ENCODE measurements at regions not wholly inside any gene's neighbourhood (a gene's known extent, or its start where the extent isn't known, plus 50 kb on each side); places are given as distances from the start of the nearest gene placed in this dataset.
"Not testable (repeated sequence)": the region's sequence is repeated elsewhere in the genome, so short reads cannot be mapped to it uniquely, and the experiment has no call there.

GRCh38 chr19:31058676-31059340 is 290.4 kb downstream of the TSHZ3 start:
- H3K4me3 ChIP-seq (ENCODE audit: low read length in 2 of 2): no peak overlapping the region
- H3K36me3 ChIP-seq (ENCODE audit: control insufficient read depth in 2 of 2, insufficient read depth in 2 of 2, low read length in 2 of 2): no peaks in the 10 kb centered on the region
- H3K4me1 ChIP-seq (ENCODE audit: control insufficient read depth in 2 of 2, insufficient read depth in 2 of 2, low read length in 2 of 2): no peaks in the 10 kb centered on the region
- H3K27me3 ChIP-seq (ENCODE audit: control insufficient read depth in 2 of 2, insufficient read depth in 2 of 2, low read length in 2 of 2): no peaks in the 10 kb centered on the region
- H3K9ac ChIP-seq (ENCODE audit: low read depth in 1 of 2, low read length in 2 of 2): no peak overlapping the region
- H3K9me3 ChIP-seq (ENCODE audit: control insufficient read depth in 2 of 2, low read length in 2 of 2): peaks cover 0 to 3% of the 10 kb centered on the region in 2 donors
- no peak overlapping the region for H3K27ac ChIP-seq (ENCODE audit: low read depth in 2 of 2, low read length in 2 of 2)

- Histone ChIP-seq H3K9me3 (ENCODE audit: control insufficient read depth in 2 of 2, low read length in 2 of 2) (peaks cover 0 to 3% of the 10 kb centered on the region in 2 donors), H3K4me3 (ENCODE audit: low read length in 2 of 2) (no peak overlapping the region), H3K9ac (ENCODE audit: low read depth in 1 of 2, low read length in 2 of 2) (no peak overlapping the region), H3K27me3 (ENCODE audit: control insufficient read depth in 2 of 2, insufficient read depth in 2 of 2, low read length in 2 of 2) (no peaks in the 10 kb centered on the region), H3K36me3 (ENCODE audit: control insufficient read depth in 2 of 2, insufficient read depth in 2 of 2, low read length in 2 of 2) (no peaks in the 10 kb centered on the region), H3K27ac (ENCODE audit: low read depth in 2 of 2, low read length in 2 of 2) (no peak overlapping the region), H3K4me1 (ENCODE audit: control insufficient read depth in 2 of 2, insufficient read depth in 2 of 2, low read length in 2 of 2) (no peaks in the 10 kb centered on the region)
Measured at GRCh38 chr19:31057476-31057875, 291.8 kb downstream of the TSHZ3 start.

DNA sequence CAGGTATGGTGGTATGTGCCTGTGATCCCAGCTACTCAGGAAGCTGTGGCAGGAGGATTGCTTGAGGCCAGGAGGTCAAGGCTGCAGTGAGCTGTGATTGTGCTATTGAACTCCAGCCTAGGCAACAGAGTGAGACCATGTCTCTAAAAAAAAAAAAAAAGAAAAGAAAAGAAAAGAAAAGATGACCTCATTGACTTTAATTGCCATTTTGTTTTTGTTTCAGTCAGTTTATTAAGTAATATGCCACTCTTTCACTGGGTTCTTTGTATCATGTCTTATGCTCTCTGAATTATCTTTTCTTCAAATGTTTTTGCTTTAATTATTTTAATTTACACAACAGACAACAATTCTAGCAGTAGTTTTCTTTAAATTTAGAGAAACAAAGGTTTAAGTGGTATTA is 293.8 kb downstream of the TSHZ3 start:
- Histone ChIP-seq H3K27me3 (ENCODE audit: control insufficient read depth in 2 of 2, insufficient read depth in 2 of 2, low read length in 2 of 2) (no peaks in the 10 kb centered on the region), H3K27ac (ENCODE audit: low read depth in 2 of 2, low read length in 2 of 2) (no peak overlapping the region), H3K9me3 (ENCODE audit: control insufficient read depth in 2 of 2, low read length in 2 of 2) (peaks cover 0 to 2% of the 10 kb centered on the region in 2 donors), H3K4me1 (ENCODE audit: control insufficient read depth in 2 of 2, insufficient read depth in 2 of 2, low read length in 2 of 2) (no peaks in the 10 kb centered on the region), H3K36me3 (ENCODE audit: control insufficient read depth in 2 of 2, insufficient read depth in 2 of 2, low read length in 2 of 2) (no peaks in the 10 kb centered on the region), H3K9ac (ENCODE audit: low read depth in 1 of 2, low read length in 2 of 2) (no peak overlapping the region), H3K4me3 (ENCODE audit: low read length in 2 of 2) (no peak overlapping the region)

DNA sequence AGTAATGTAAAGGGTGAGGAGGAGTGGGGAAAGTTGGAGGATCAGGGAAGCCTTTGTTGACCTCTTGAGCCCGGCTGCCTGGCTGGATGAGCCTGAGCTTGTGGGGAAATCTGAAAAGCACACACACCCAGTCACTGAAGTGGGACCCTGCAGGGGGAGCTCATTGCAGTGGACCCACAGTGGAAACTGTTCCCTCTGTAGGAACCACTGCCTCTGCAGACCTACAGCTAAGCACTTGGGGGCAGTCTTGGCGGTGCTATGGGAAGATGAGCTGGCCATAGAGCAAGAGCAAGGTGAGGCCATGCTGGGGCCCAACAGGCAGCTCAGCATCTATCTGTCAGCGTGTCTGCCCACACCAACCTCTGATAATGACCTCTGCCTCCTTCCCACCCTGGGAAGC is 294.8 kb downstream of the TSHZ3 start:
- H3K4me1 ChIP-seq (ENCODE audit: control insufficient read depth in 2 of 2, insufficient read depth in 2 of 2, low read length in 2 of 2): no peaks in the 10 kb centered on the region
- no peaks in the 10 kb centered on the region for H3K27me3 ChIP-seq (ENCODE audit: control insufficient read depth in 2 of 2, insufficient read depth in 2 of 2, low read length in 2 of 2)
- no peak overlapping the region for H3K4me3 ChIP-seq (ENCODE audit: low read length in 2 of 2)
- H3K9ac ChIP-seq (ENCODE audit: low read depth in 1 of 2, low read length in 2 of 2): no peak overlapping the region
- H3K9me3 ChIP-seq (ENCODE audit: control insufficient read depth in 2 of 2, low read length in 2 of 2): no peaks in the 10 kb centered on the region
- no peak overlapping the region for H3K27ac ChIP-seq (ENCODE audit: low read depth in 2 of 2, low read length in 2 of 2)
- H3K36me3 ChIP-seq (ENCODE audit: control insufficient read depth in 2 of 2, insufficient read depth in 2 of 2, low read length in 2 of 2): no peaks in the 10 kb centered on the region

DNA sequence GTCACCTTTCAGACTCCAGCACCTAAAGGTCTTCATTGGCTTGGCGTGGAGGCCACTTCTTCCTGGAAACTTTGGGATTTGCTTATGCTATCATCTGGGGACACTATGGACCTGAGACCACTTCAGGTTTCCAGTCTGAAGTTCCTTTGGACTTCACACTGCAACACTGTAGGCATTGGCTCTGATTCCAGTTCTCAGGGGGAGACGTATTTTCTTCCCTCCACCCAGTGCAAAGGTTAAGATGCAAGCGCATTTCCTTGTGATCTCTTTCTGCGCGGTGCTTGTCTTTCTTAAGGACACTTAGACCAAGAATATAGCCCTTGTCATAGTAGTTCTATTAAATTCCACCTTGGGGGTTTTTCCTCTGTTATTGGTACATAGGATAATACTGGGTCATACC is 299.8 kb downstream of the TSHZ3 start:
- no peaks in the 10 kb centered on the region for H3K9me3 ChIP-seq (ENCODE audit: control insufficient read depth in 2 of 2, low read length in 2 of 2)
- H3K27me3 ChIP-seq (ENCODE audit: control insufficient read depth in 2 of 2, insufficient read depth in 2 of 2, low read length in 2 of 2): no peaks in the 10 kb centered on the region
- H3K27ac ChIP-seq (ENCODE audit: low read depth in 2 of 2, low read length in 2 of 2): peak overlapping the region in 1 of 2 donors; percentile 17
- no peak overlapping the region for H3K9ac ChIP-seq (ENCODE audit: low read depth in 1 of 2, low read length in 2 of 2)
- H3K4me1 ChIP-seq (ENCODE audit: control insufficient read depth in 2 of 2, insufficient read depth in 2 of 2, low read length in 2 of 2): no peaks in the 10 kb centered on the region
- H3K4me3 ChIP-seq (ENCODE audit: low read length in 2 of 2): peak overlapping the region in 1 of 2 donors; percentile 33
- no peaks in the 10 kb centered on the region for H3K36me3 ChIP-seq (ENCODE audit: control insufficient read depth in 2 of 2, insufficient read depth in 2 of 2, low read length in 2 of 2)

DNA sequence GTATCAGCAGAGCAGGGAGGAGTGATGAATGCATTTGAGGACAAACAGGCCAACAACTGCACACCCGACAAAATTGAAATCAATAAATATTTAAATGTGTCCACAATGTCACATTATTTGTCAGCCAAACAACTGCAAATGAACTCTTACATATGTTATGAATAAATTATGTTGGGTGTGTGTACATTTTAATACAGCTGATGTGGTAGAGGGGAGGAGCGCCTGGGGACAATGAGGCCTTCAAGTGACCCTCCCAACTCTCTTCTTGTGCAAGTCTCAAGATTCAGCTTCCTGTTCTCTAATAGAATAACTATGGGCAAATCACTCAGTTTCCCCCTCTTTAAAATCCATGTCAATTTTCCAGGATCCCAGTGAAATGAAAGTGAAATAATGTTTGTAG is 303.2 kb downstream of the TSHZ3 start:
- no peak overlapping the region for H3K4me3 ChIP-seq (ENCODE audit: low read length in 2 of 2)
- H3K9me3 ChIP-seq (ENCODE audit: control insufficient read depth in 2 of 2, low read length in 2 of 2): no peaks in the 10 kb centered on the region
- H3K27me3 ChIP-seq (ENCODE audit: control insufficient read depth in 2 of 2, insufficient read depth in 2 of 2, low read length in 2 of 2): no peaks in the 10 kb centered on the region
- H3K27ac ChIP-seq (ENCODE audit: low read depth in 2 of 2, low read length in 2 of 2): no peak overlapping the region
- H3K36me3 ChIP-seq (ENCODE audit: control insufficient read depth in 2 of 2, insufficient read depth in 2 of 2, low read length in 2 of 2): no peaks in the 10 kb centered on the region
- H3K4me1 ChIP-seq (ENCODE audit: control insufficient read depth in 2 of 2, insufficient read depth in 2 of 2, low read length in 2 of 2): no peaks in the 10 kb centered on the region
- H3K9ac ChIP-seq (ENCODE audit: low read depth in 1 of 2, low read length in 2 of 2): no peak overlapping the region

DNA sequence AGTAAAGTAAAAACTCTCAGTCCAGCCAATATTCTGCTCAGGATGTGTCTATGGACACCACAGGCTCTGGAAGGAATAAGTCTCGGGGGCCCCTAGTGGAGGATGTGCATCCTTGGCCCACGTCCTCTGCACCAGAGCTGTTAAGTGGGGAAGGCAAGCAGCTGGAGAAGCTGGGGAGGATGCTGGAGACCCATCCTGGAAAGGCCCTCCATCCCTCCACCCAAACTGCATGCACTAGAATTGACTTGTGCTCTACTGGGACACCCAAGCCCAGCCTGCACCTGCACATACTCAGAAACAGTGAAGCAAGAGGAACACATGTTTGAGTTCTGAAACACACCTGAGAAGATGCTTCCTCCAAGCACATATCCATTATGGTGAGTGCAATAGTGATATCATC is 307.8 kb downstream of the TSHZ3 start:
- H3K9ac ChIP-seq (ENCODE audit: low read depth in 1 of 2, low read length in 2 of 2): no peak overlapping the region
- no peaks in the 10 kb centered on the region for H3K27me3 ChIP-seq (ENCODE audit: control insufficient read depth in 2 of 2, insufficient read depth in 2 of 2, low read length in 2 of 2)

GRCh38 chr19:31039151-31039550 is 310.1 kb downstream of the TSHZ3 start:
- H3K9ac ChIP-seq (ENCODE audit: low read depth in 1 of 2, low read length in 2 of 2): no peak overlapping the region
- no peak overlapping the region for H3K4me3 ChIP-seq (ENCODE audit: low read length in 2 of 2)
- H3K27ac ChIP-seq (ENCODE audit: low read depth in 2 of 2, low read length in 2 of 2): no peak overlapping the region
- H3K36me3 ChIP-seq (ENCODE audit: control insufficient read depth in 2 of 2, insufficient read depth in 2 of 2, low read length in 2 of 2): no peaks in the 10 kb centered on the region
- H3K4me1 ChIP-seq (ENCODE audit: control insufficient read depth in 2 of 2, insufficient read depth in 2 of 2, low read length in 2 of 2): no peaks in the 10 kb centered on the region
- H3K9me3 ChIP-seq (ENCODE audit: control insufficient read depth in 2 of 2, low read length in 2 of 2): no peaks in the 10 kb centered on the region
- H3K27me3 ChIP-seq (ENCODE audit: control insufficient read depth in 2 of 2, insufficient read depth in 2 of 2, low read length in 2 of 2): no peaks in the 10 kb centered on the region

More for the DNA sequence above, 307.8 kb downstream of the TSHZ3 start:
- H3K4me3 ChIP-seq (ENCODE audit: low read length in 2 of 2): no peak overlapping the region
- no peaks in the 10 kb centered on the region for H3K4me1 ChIP-seq (ENCODE audit: control insufficient read depth in 2 of 2, insufficient read depth in 2 of 2, low read length in 2 of 2)
- no peaks in the 10 kb centered on the region for H3K36me3 ChIP-seq (ENCODE audit: control insufficient read depth in 2 of 2, insufficient read depth in 2 of 2, low read length in 2 of 2)
- H3K9me3 ChIP-seq (ENCODE audit: control insufficient read depth in 2 of 2, low read length in 2 of 2): no peaks in the 10 kb centered on the region
- H3K27ac ChIP-seq (ENCODE audit: low read depth in 2 of 2, low read length in 2 of 2): no peak overlapping the region

DNA sequence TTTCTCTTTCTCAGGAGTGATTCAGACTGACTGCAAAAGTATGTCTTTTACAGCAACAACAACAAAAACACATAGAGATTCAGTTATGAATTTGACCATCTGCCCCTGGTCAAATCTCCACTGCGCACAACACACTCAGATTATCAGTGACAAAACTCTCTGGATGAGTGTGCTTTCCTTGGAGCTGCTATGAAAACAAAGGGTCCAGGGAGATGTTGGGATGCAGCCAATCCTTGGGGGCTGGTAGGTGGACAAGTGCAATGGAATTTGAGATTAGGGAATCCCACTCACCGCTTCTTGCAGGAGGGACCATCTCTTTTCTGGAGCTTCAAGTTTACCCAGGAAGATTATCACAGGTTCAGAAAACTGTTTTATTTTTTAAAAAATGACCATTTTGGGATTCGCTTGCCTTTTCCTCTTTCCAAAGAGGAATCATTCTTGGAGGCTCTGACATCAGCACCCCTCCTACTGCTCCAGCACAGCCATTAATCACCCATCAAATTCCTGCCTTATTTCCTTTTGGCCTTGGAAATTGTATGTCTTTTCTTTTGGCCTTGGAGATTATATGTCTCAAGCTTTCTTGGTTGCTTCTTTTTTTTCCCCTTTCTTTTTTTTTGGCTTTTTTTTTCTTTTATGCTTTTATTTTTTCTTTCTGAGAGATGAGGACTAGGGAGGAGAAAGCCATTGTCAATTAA is 311.8 kb downstream of the TSHZ3 start:
- H3K9me3 ChIP-seq (ENCODE audit: control insufficient read depth in 2 of 2, low read length in 2 of 2): no peaks in the 10 kb centered on the region
- no peaks in the 10 kb centered on the region for H3K27me3 ChIP-seq (ENCODE audit: control insufficient read depth in 2 of 2, insufficient read depth in 2 of 2, low read length in 2 of 2)
- no peak overlapping the region for H3K9ac ChIP-seq (ENCODE audit: low read depth in 1 of 2, low read length in 2 of 2)
- H3K27ac ChIP-seq (ENCODE audit: low read depth in 2 of 2, low read length in 2 of 2): no peak overlapping the region
- H3K4me3 ChIP-seq (ENCODE audit: low read length in 2 of 2): no peak overlapping the region
- H3K36me3 ChIP-seq (ENCODE audit: control insufficient read depth in 2 of 2, insufficient read depth in 2 of 2, low read length in 2 of 2): no peaks in the 10 kb centered on the region
- H3K4me1 ChIP-seq (ENCODE audit: control insufficient read depth in 2 of 2, insufficient read depth in 2 of 2, low read length in 2 of 2): no peaks in the 10 kb centered on the region

DNA sequence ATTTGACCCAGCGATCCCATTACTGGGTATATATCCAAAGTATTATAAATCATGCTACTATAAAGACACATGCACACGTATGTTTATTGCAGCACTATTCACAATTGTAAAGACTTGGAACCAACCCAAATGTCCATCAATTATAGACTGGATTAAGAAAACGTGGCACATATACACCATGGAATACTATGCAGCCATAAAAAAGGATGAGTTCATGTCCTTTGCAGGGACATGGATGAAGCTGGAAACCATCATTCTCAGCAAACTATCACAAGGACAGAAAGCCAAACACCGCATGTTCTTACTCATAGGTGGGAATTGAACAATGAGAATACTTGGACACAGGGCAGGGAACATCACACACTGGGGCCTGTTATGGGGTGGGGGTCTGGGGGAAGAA is 317.8 kb downstream of the TSHZ3 start:
- H3K4me3 ChIP-seq (ENCODE audit: low read length in 2 of 2); H3K27me3 ChIP-seq (ENCODE audit: control insufficient read depth in 2 of 2, insufficient read depth in 2 of 2, low read length in 2 of 2); H3K9ac ChIP-seq (ENCODE audit: low read depth in 1 of 2, low read length in 2 of 2); H3K4me1 ChIP-seq (ENCODE audit: control insufficient read depth in 2 of 2, insufficient read depth in 2 of 2, low read length in 2 of 2); H3K9me3 ChIP-seq (ENCODE audit: control insufficient read depth in 2 of 2, low read length in 2 of 2); H3K27ac ChIP-seq (ENCODE audit: low read depth in 2 of 2, low read length in 2 of 2); H3K36me3 ChIP-seq (ENCODE audit: control insufficient read depth in 2 of 2, insufficient read depth in 2 of 2, low read length in 2 of 2): not testable (repeated sequence)

Measured in mucosa of rectum (tissue), 2 donors.